GM12874 (cell line): ENCODE measurements at regions not wholly inside any gene's neighbourhood (a gene's known extent, or its start where the extent isn't known, plus 50 kb on each side); places are given as distances from the start of the nearest gene placed in this dataset.

Experiments
- TF ChIP-seq, protein P1 (sequence below): IDR thresholded peaks from 2 replicates; pipeline ENCODE4 v1.5.1; 2011; ENCODE audit warnings: low read depth, mild to moderate bottlenecking, control low read depth, low read length, moderate library complexity; ENCODE audit not compliant: insufficient read depth

DNA sequence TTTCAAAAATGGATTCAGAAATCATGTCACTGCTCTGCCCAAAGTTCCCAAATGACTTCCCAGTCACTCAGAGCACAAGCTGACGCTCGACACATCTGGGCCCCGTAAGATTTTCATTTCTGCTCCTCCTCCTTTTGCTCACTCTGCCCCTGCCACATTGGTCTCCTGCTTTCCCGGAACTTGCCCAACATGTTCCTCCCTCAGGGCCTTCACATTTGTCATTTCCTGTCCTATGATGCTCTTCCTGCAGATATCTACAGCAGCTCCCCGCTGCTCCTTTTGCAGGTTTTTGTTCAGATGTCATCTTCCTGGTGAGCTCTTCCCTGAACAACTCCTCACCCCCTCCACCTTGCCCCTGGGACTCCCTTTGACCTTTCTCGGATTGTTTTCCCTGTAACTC lies 58.5 kb upstream of the IVNS1ABP start:
- TF ChIP-seq, protein P1, sequence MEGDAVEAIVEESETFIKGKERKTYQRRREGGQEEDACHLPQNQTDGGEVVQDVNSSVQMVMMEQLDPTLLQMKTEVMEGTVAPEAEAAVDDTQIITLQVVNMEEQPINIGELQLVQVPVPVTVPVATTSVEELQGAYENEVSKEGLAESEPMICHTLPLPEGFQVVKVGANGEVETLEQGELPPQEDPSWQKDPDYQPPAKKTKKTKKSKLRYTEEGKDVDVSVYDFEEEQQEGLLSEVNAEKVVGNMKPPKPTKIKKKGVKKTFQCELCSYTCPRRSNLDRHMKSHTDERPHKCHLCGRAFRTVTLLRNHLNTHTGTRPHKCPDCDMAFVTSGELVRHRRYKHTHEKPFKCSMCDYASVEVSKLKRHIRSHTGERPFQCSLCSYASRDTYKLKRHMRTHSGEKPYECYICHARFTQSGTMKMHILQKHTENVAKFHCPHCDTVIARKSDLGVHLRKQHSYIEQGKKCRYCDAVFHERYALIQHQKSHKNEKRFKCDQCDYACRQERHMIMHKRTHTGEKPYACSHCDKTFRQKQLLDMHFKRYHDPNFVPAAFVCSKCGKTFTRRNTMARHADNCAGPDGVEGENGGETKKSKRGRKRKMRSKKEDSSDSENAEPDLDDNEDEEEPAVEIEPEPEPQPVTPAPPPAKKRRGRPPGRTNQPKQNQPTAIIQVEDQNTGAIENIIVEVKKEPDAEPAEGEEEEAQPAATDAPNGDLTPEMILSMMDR: no peak

DNA sequence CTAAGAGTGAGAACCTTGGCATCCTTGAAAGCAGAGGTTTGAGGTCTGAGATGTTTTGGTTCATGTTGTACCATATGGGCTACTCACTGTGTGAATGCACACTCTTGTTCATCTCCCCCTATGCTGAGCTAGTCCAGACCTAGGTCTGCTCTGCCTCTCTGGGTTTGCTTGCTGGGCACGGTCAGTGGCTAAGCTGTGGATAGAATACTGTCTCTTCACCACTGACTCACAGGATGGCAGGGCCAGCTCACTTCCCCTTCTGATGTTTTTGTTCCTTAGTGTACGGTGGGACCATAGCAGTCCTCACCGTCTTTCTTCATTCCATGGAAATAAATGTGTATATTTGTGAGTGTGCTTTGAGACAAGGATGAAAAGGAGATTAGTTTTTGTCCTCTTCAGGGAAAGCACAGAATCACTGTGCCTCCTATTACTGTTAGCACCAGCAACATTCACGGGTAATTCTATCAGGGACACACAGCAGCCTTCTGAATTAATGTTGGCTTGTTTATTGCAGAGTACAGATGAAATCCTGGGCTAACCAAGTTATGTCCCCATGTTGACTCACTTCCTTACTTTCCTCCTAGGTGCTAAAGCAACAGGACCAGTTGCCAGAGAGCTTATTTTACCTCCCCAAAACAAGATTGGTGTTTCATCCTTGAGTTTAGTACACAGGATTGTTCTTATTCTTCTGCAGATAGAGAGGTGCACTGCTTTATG lies 56.9 kb upstream of the IVNS1ABP start:
- TF ChIP-seq, protein P1: no peak

DNA sequence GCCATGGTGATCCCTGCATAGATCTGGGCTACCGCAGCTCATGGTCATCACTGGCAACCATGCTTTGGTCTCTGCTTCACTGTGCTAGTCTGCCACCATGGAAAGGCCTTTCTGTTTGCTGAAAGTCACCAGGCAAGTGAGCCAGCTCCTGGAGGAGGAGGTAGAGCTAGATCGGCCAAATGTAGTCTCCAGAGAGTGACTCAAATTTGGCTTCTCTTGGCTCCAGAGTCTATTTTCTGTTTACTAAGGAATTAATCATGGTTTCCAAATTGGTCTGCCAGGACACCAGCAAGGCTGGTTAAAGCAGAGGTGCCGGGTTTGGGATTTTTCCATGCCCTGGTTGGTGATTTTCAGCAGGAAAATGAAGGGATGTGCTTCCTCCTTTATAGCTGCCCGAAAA lies 52.7 kb upstream of the IVNS1ABP start:
- TF ChIP-seq, protein P1: no peak

DNA sequence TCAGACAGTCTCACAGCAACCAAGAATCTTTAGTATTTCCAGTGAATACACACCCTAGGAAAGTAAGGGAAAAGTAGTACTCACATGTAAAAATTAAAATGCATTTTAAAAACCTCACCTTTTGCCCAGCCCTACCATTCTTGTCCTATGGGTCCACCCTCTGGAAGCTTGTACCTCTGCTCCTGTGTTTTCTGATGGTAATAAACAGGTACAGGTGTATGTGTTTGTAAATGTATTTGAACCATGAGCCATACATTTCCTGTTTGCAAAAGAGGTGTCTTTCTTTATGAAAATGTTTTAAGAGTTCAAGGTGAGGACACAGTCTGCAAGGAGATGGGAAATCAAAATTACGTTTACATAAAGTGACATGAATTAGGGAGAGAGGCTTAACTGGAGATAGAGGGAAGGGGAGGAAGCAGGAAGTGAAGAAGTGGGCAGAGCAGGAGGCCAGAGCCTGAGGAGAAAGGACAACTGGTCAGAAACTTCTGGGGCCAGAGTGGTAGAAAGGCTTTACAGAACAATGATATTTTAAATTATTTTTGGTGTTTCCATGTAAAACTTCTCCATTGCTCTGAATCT lies 52.0 kb upstream of the IVNS1ABP start:
- TF ChIP-seq, protein P1: no peak

DNA sequence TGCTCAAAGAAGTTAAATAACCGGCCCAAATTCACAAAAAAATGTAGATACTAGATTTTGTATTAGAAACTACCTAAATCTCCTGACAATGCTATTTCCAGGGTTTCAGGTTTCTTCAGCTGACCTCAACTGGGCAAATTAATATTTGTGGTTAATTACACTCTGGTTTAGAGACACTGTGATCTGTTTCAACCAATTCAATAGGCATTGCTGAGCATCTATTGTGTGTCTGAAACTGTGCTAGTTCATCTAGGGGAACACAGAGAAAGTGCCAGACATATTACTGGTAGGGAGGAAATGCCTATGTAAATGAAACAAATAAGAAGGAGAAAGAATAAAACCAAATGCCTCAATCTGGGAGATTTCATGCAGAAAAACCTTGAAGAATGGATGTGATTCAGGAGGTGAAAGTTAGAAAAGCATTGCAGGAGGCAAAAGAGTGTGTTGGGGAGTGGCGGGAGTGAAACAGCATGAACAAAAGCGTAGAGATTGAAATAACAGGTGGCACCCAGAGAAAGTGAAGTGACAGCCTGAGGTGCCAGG lies 51.3 kb upstream of the IVNS1ABP start:
- TF ChIP-seq, protein P1: no peak

DNA sequence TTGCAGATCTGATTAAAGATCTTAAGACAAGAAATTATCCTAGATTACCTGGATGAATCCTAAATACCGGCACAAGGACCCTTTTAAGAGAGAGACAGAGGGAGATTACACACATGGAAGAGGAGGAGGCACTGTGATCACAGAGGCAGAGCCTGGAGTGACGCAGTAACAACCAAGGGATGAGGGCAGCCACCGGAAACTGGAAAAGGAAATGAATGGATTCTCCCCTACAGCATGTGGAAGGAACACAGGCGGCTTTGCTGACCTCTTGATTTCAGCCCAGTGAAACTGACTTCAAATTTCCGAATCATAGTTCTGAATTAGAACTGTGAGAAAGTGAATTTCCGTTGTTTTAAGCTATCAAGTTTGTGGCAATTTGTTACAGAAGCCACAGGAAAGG lies 50.2 kb upstream of the IVNS1ABP start:
- TF ChIP-seq, protein P1: no peak
